HepG2 (cell line): ENCODE measurements at regions not wholly inside any gene's neighbourhood (a gene's known extent, or its start where the extent isn't known, plus 50 kb on each side); places are given as distances from the start of the nearest gene placed in this dataset.

Experiments used
- BORCS8-MEF2B ChIP-seq: sonication (generic); formaldehyde crosslinking; IDR thresholded peaks from 2 replicates; pipeline ENCODE4 v1.8.0; 2022; ENCODE audit warnings: mild to moderate bottlenecking, missing genetic modification reagents
- MIXL1 ChIP-seq: IDR thresholded peaks from 2 replicates; pipeline ENCODE4 v1.6.1; 2016
- MTA3 ChIP-seq: sonication (generic); formaldehyde crosslinking; IDR thresholded peaks from 2 replicates; pipeline ENCODE4 v1.4.0; 2020; ENCODE audit warnings: missing genetic modification reagents
- RERE ChIP-seq: IDR thresholded peaks from 2 replicates; pipeline ENCODE4 v1.6.1; 2016; ENCODE audit warnings: low read depth, missing genetic modification reagents, missing compliant biosample characterization
- TCF7 ChIP-seq: sonication (generic); IDR thresholded peaks from 2 replicates; pipeline ENCODE4 v1.6.1; 2016; ENCODE audit warnings: antibody characterized with exemption, low read depth
- ZNF761 ChIP-seq: sonication (generic); formaldehyde crosslinking; conservative IDR thresholded peaks from 2 replicates; pipeline ENCODE4 v1.4.0; 2020; ENCODE audit warnings: mild to moderate bottlenecking, missing genetic modification reagents
- TF ChIP-seq, protein P1 (sequence below): sonication (generic); formaldehyde crosslinking; IDR thresholded peaks from 2 replicates; pipeline ENCODE4 v1.4.0; 2020; ENCODE audit warnings: missing genetic modification reagents

- TF ChIP-seq BORCS8-MEF2B (CRISPR knock-in tag) (no peak), MTA3 (CRISPR knock-in tag) (no peak), MIXL1 (CRISPR knock-in tag) (0 out of 2 replicates have a peak, but pooled peaks have one; percentile 15), ZNF761 (CRISPR knock-in tag) (no peak), RERE (CRISPR knock-in tag) (peak; percentile 58; the same call in 1 of the 2 replicates), TCF7 (peak; percentile 49; the same call in 1 of the 2 replicates)
- TF ChIP-seq, protein P1, sequence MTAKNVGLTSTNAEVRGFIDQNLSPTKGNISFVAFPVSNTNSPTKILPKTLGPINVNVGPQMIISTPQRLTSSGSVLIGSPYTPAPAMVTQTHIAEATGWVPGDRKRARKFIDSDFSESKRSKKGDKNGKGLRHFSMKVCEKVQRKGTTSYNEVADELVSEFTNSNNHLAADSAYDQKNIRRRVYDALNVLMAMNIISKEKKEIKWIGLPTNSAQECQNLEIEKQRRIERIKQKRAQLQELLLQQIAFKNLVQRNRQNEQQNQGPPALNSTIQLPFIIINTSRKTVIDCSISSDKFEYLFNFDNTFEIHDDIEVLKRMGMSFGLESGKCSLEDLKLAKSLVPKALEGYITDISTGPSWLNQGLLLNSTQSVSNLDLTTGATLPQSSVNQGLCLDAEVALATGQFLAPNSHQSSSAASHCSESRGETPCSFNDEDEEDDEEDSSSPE (CRISPR knock-in tag) = no peak
Measured at GRCh38 chr7:104271948-104272347, 56.5 kb upstream of the LHFPL3 start (continued).
